ENCODE measurements at regions not wholly inside any gene's neighbourhood (a gene's known extent, or its start where the extent isn't known, plus 50 kb on each side); places are given as distances from the start of the nearest gene placed in this dataset.
"Not testable (repeated sequence)": the region's sequence is repeated elsewhere in the genome, so short reads cannot be mapped to it uniquely, and the experiment has no call there.

DNA sequence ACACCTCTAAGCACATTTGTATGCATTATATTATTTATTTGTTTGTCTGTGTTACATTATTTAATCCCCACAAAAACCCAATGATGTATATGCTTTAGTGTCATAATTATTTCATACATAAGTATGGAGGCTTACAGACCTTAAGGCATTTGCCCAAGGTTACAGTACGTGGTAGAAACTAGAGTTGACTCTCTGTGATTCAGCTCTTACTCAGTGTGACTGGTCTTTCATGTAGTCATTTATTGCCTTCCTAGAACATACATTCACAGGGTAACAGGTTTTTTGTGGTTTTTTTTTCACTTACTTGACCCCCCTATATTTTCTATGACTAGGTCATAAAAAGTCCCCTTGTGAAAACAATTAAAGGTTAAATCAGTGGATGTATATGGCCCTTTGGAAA is 566.8 kb downstream of the TFAP2A start:
- peaks cover 32% of the 10 kb centered on the region for H3K9me3 Mint-ChIP-seq
- H3K27me3 Mint-ChIP-seq (ENCODE audit: low read depth) = no peaks in the 10 kb centered on the region
- no peaks in the 10 kb centered on the region for H3K4me1 Mint-ChIP-seq
- H3K36me3 Mint-ChIP-seq (ENCODE audit: low read depth) = peaks cover 17% of the 10 kb centered on the region
- no peak overlapping the region for H3K4me3 Mint-ChIP-seq
- no peak overlapping the region for H3K27ac Mint-ChIP-seq
- TF ChIP-seq, protein P1, sequence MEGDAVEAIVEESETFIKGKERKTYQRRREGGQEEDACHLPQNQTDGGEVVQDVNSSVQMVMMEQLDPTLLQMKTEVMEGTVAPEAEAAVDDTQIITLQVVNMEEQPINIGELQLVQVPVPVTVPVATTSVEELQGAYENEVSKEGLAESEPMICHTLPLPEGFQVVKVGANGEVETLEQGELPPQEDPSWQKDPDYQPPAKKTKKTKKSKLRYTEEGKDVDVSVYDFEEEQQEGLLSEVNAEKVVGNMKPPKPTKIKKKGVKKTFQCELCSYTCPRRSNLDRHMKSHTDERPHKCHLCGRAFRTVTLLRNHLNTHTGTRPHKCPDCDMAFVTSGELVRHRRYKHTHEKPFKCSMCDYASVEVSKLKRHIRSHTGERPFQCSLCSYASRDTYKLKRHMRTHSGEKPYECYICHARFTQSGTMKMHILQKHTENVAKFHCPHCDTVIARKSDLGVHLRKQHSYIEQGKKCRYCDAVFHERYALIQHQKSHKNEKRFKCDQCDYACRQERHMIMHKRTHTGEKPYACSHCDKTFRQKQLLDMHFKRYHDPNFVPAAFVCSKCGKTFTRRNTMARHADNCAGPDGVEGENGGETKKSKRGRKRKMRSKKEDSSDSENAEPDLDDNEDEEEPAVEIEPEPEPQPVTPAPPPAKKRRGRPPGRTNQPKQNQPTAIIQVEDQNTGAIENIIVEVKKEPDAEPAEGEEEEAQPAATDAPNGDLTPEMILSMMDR (IDR thresholded peaks at IDR 0.05; ENCODE audit: unreplicated experiment in 3 of 3) = no peak

DNA sequence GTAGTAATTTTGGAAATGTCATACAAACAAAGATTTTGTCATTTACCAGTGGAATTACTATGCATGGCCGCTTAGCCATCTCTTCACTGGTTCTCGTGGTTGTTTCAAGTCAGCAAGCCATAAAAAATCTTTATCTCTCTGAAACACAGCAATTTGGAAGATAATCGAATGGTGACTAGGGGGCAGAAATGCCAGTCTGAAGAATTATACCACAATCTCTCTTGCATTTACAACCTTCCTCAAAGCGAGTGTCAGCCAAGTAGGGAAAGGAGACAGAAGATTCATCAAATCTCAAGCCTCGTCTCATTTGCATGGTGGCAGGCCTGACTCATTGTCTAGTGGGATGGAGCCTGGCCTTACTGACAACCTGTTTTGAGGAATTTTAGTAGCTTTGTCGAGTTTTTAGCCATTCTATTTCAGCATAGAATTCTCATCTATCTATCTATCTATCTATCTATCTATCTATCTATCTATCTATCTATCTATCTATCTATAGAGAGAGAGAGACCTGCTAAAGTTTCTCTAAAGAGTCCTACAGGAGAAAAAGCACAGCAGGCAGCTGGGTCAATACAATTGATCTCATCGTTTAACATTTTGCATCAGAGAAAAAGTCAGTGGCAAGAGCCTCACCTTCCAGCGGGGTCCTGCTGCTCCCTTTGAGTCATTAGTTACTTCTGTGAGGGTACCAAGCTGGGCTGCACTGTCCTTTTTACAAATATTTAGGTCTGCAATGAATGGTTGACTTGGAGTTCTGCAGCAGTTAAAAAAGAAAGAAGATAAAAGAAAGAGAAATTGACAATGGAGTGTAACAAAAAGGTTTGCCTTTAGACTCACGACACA is 572.8 kb downstream of the TFAP2A start:
- peaks cover 5% of the 10 kb centered on the region for H3K36me3 Mint-ChIP-seq (ENCODE audit: low read depth)
- H3K4me1 Mint-ChIP-seq = no peaks in the 10 kb centered on the region
- H3K9me3 Mint-ChIP-seq = peaks cover 6% of the 10 kb centered on the region
- H3K27ac Mint-ChIP-seq = no peak overlapping the region
- TF ChIP-seq, protein P1 (IDR thresholded peaks at IDR 0.05; ENCODE audit: unreplicated experiment in 3 of 3) = no peak
- no peaks in the 10 kb centered on the region for H3K27me3 Mint-ChIP-seq (ENCODE audit: low read depth)
- H3K4me3 Mint-ChIP-seq = no peak overlapping the region

DNA sequence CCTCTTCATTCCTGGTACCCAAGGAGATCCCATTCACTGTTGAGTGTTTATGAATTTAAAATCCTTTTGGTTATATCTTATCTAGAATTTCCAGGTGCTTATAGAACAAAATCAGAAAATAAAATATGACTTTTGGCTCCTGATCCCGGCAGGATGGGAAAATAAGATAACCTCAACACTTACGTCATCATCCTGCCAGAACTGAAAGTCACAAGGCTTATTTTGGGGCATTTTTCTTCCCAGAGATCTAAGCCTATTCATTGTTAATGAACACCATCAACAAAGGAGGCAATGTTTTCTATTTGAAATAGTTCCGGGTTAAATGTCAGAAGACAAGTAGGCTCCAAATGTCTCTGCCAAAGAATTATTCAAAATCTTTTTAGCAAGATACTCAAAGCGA is 580.6 kb downstream of the TFAP2A start:
- H3K27ac Mint-ChIP-seq = no peak overlapping the region
- H3K4me3 Mint-ChIP-seq = no peak overlapping the region
- TF ChIP-seq, protein P1 (IDR thresholded peaks at IDR 0.05; ENCODE audit: unreplicated experiment in 3 of 3) = no peak
- no peaks in the 10 kb centered on the region for H3K4me1 Mint-ChIP-seq
- no peaks in the 10 kb centered on the region for H3K27me3 Mint-ChIP-seq (ENCODE audit: low read depth)
- H3K9me3 Mint-ChIP-seq = peaks cover 2% of the 10 kb centered on the region
- H3K36me3 Mint-ChIP-seq (ENCODE audit: low read depth) = no peaks in the 10 kb centered on the region

DNA sequence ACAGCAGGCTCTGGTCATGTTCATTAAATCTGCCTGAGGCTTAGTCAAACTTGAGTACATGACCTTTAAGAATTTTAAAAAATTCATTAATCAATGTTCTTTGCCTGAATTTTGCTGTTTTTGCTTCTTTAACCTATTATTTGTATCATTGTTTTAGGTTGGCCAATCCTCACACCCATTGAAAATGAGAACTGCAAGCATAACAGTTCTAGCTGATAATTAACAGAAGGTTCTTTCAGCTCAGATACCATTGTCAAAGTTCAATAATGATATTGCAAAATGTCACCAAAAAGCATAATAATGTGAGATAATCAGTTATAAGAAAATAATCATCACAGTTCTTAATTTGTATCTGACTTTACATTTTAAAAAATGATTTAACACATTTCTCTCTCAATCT is 583.1 kb downstream of the TFAP2A start:
- Mint-ChIP-seq H3K9me3 (no peaks in the 10 kb centered on the region), H3K27ac (no peak overlapping the region), H3K4me3 (no peak overlapping the region), H3K4me1 (no peaks in the 10 kb centered on the region), H3K36me3 (ENCODE audit: low read depth) (no peaks in the 10 kb centered on the region), H3K27me3 (ENCODE audit: low read depth) (no peaks in the 10 kb centered on the region)
- TF ChIP-seq, protein P1 (IDR thresholded peaks at IDR 0.05; ENCODE audit: unreplicated experiment in 3 of 3) = no peak

DNA sequence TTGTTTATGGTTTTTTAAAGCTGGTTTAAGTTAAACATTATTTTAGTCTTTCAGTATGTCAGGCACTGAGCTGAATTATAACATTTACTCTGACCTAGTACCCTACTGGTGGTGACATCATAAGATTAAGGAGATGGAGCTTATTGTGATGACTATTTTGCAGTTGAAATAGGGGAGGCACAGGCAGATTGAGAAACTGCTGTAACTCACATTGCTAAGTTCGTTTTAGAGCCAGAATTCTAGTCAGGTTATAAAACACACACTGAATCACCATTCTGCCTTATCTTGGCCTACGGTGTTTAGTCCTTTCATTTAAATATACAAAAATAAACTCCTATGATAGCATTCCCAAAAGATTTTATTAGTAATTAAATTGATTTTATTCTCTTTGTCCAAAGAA is 584.1 kb downstream of the TFAP2A start:
- H3K9me3 Mint-ChIP-seq = no peaks in the 10 kb centered on the region
- no peaks in the 10 kb centered on the region for H3K36me3 Mint-ChIP-seq (ENCODE audit: low read depth)
- H3K27ac Mint-ChIP-seq = no peak overlapping the region
- no peak overlapping the region for H3K4me3 Mint-ChIP-seq
- H3K4me1 Mint-ChIP-seq = no peaks in the 10 kb centered on the region
- no peaks in the 10 kb centered on the region for H3K27me3 Mint-ChIP-seq (ENCODE audit: low read depth)
- TF ChIP-seq, protein P1 (IDR thresholded peaks at IDR 0.05; ENCODE audit: unreplicated experiment in 3 of 3) = no peak

DNA sequence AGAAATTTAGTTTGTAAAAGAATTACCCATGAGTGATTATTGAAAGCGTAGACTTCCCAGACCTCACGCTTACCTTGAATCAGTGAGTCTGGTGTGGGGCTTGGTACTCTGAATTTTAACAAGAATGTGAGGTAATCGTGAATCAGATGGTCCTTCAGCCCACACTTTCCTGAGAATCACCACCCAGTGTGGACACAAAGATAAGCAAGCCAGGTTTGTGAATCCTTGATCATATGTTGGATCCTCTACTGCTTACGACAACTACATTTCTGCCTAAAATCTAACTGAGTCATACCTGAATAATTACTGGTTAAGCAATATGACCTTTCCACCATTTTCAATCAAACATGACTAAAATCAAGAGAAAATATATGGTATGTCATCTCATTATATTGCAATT is 589.3 kb downstream of the TFAP2A start:
- no peaks in the 10 kb centered on the region for H3K27me3 Mint-ChIP-seq (ENCODE audit: low read depth)
- H3K9me3 Mint-ChIP-seq = no peaks in the 10 kb centered on the region
- no peak overlapping the region for H3K27ac Mint-ChIP-seq
- H3K4me3 Mint-ChIP-seq = no peak overlapping the region
- H3K4me1 Mint-ChIP-seq = no peaks in the 10 kb centered on the region
- TF ChIP-seq, protein P1 (IDR thresholded peaks at IDR 0.05; ENCODE audit: unreplicated experiment in 3 of 3) = no peak
- no peaks in the 10 kb centered on the region for H3K36me3 Mint-ChIP-seq (ENCODE audit: low read depth)

DNA sequence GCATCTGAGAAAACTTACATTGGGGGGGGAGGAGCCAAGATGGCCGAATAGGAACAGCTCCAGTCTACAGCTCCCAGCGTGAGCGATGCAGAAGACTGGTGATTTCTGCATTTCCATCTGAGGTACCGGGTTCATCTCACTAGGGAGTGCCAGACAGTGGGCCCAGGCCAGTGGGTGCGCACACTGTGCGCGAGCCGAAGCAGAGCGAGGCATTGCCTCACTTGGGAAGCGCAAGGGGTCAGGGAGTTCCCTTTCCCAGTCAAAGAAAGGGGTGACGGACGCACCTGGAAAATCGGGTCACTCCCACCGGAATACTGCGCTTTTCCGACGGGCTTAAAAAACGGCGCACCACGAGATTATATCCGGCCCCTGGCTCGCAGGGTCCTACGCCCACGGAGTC is 604.1 kb downstream of the TFAP2A start:
- not testable (repeated sequence) for H3K4me3 Mint-ChIP-seq; H3K27ac Mint-ChIP-seq; H3K27me3 Mint-ChIP-seq (ENCODE audit: low read depth); H3K36me3 Mint-ChIP-seq (ENCODE audit: low read depth); H3K4me1 Mint-ChIP-seq; H3K9me3 Mint-ChIP-seq

Measured in nephron (organoid).